Stimulated activated CD4-positive, alpha-beta T cell treated with anti-CD3 and anti-CD28 coated beads, Interleukin-4, amount 100 ng/mL, for 48 hours (primary cell): ENCODE measurements at regions not wholly inside any gene's neighbourhood (a gene's known extent, or its start where the extent isn't known, plus 50 kb on each side); places are given as distances from the start of the nearest gene placed in this dataset.
"Not testable (repeated sequence)": the region's sequence is repeated elsewhere in the genome, so short reads cannot be mapped to it uniquely, and the experiment has no call there.

Experiments used
- DNase-seq, 2 donors: peaks; one replicate each; pipeline ENCODE4 v3.0.0-alpha.2; 2020; ENCODE audit warnings: low read depth in 2 of 2

- no peak for DNase-seq
These were observed 76.9 kb upstream of the EED start for GRCh38 chr11:86167499-86168164.

GRCh38 chr11:86166287-86166686 lies 78.3 kb upstream of the EED start:
- not testable (repeated sequence) for DNase-seq

GRCh38 chr11:86164106-86164505 lies 80.4 kb upstream of the EED start:
- no peak for DNase-seq

GRCh38 chr11:86163221-86163876 lies 81.2 kb upstream of the EED start:
- DNase-seq, result not testable (repeated sequence)

DNA sequence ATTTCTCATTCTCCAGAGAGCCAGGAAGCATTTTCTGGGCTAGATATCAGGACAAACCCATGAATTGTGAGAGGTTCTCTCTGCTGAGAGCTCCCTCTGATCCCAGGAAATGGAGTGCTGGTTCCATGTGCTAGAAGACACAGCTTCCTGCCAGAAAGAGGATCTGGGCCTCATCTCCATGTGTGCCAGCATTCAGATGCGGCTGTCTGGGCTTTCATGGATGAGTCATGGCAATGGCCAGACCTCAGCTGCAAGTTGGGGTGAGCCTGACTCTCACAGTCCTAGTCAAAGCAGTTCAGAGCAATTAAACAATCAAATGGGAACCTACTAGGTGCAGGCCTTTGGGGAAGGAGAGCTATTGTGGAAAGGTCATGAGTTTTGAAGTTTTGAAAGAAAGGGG lies 82.3 kb upstream of the EED start:
- no peak for DNase-seq

DNA sequence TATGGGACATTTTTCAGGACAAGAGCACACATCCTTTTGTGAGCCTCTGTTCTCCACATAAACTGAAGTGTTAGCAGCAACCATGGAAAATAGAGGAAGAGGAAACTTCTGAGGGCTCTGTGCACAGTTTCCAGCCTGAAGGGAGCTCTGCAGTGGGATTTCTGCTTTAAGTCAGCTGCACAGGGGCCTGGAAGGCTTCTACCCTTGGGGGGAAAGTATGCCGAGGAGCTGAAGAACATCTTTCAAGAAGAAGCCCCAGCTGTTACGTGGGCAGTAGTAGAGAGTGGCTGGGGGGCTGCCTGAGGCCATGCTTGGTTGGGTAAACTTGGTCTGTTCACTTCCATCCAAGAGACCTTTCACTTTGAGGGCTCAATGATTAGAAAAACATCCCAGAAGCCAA lies 82.7 kb upstream of the EED start:
- DNase-seq, result no peak

DNA sequence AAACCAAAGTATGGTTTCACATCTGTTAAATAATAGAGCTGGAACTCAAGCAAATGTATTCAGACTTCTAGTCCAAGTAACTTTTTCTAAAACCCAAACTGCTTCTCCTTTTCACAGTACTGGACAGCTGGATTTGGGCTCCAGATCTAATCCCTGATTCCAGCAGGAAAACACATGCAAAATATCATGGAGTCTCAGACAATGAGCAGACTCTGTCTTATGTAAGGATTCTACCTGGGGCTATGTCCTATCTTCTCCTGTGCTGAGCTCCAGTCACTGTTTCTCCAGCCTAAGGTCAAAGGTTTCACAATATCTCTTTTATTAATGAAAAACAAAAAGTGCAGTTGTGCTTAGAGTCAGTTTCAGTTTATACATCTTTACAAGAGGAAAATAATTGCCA lies 83.2 kb upstream of the EED start:
- DNase-seq, result no peak

- no peak for DNase-seq
These were observed 83.9 kb upstream of the EED start for GRCh38 chr11:86160541-86161149.

DNA sequence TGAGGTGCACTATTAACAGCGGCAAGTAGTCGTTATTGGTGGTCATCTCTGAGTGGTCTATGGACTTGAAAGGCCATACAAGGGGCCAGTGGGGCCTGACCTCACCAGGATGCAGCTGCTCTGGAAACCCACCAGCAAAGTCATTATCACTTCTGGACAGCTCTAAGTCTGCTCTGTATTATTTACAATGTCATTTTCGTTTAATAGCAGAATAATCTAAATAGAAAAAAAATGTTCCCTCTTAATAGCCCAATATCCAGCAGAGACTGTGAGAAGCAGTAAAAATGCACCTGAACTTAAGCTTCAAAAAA lies 85.0 kb upstream of the EED start:
- no peak for DNase-seq

- no peak for DNase-seq
These were observed 85.6 kb upstream of the EED start for GRCh38 chr11:86158704-86159580.

DNA sequence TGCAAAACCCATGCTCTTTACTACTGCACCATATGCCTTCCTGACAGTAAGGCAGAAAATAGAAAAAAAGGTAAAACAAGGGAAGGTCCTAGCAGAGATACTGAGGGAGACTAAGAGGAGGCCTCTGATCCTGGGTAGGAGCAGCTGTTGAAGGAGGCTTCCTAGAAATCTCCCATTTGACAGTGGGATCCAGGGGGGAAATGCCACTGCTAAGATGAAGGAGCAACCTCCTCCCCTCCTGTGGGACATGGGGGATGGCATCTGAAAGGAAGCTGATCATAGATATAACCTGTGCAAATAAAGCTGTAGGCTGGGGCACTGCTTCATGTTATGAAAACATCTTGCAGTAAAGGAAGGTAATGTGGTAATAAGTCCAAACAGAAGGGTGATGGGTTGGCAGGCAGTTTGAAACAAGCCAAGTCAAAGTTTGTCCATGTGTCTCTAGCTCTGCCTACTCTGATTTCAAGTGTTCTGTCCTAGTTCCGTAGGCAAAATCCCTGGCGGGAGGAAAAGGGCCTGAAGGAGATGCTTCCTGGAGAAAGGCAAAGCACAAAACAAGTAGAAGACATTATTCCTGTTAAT lies 86.7 kb upstream of the EED start:
- DNase-seq, result no peak

GRCh38 chr11:86156397-86156955 lies 87.6 kb upstream of the PICALM start:
- DNase-seq, result no peak

DNA sequence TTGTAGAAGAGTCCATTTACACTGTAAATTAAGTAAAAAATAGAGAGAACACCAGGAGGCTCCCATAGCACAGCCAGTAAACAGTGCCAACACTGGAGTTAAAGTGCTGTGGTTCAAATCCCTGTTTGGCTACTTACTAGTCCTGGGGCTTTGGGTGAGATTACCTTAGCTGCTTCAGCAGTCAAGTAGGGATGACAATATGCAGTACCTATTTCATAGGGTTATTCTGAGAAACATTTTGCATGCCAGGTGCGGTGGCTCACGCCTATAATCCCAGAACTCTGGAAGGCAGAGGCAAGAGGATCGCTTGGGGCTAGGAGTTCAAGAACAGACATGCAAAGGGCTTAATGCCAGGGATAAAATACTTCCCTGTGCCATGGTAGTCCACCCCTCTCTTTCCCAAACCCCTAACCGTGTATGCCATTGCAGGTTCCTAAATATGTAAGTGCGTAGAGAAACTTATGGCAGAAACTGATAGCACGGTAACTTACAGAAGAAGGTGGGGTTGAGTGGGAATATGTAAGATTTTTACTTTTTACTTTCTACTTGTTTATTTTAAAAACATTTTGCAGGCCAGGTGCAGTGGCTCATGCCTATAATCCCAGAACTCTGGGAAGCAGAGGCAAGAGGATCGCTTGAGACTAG lies 86.4 kb upstream of the PICALM start:
- DNase-seq, result no peak

GRCh38 chr11:86153439-86153838 lies 84.6 kb upstream of the PICALM start:
- no peak for DNase-seq

GRCh38 chr11:86152901-86153300 lies 84.0 kb upstream of the PICALM start:
- DNase-seq, result no peak

- no peak for DNase-seq
These were observed 83.3 kb upstream of the PICALM start for GRCh38 chr11:86152006-86152862.

- DNase-seq, result no peak
These were observed 82.5 kb upstream of the PICALM start for GRCh38 chr11:86151174-86152005.

DNA sequence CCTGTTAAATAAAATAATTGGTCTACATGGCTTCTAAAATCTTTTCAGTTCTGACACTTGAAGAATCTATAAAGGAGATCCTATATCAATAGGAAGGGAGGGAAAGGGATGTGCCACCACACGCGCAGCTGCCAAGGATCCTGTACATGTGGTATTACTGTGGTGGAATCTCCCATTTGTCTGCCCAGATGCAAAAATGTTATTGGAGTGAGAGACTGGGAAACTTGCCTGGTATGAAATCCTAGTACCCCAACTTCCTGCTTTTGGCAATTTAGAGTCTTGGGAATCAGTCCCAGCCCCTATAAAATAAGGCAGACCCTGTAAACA lies 81.9 kb upstream of the PICALM start:
- DNase-seq, result no peak

- DNase-seq, result no peak
These were observed 80.9 kb upstream of the PICALM start for GRCh38 chr11:86149792-86150191.

DNA sequence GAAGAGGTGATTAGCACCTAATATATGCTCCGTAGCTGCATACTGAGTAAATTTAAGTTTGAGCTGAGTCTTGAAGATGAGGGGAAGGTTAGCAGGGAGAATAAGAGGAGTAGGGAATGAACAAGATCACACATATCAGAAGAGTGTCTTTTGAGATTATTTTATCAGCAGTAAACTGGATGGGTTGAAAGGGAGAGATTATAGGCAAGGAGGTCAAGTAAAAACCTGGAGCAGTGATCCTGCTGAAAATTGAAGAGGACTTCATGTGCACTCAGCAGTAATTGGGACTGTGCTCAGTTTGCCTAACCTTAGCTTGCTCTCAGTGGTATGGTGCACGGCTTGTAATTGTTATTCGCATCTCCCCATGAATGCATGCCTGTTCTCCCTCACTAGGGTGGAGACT lies 79.5 kb upstream of the PICALM start:
- DNase-seq, result no peak
